ENCODE measurements at regions not wholly inside any gene's neighbourhood (a gene's known extent, or its start where the extent isn't known, plus 50 kb on each side); places are given as distances from the start of the nearest gene placed in this dataset.

DNA sequence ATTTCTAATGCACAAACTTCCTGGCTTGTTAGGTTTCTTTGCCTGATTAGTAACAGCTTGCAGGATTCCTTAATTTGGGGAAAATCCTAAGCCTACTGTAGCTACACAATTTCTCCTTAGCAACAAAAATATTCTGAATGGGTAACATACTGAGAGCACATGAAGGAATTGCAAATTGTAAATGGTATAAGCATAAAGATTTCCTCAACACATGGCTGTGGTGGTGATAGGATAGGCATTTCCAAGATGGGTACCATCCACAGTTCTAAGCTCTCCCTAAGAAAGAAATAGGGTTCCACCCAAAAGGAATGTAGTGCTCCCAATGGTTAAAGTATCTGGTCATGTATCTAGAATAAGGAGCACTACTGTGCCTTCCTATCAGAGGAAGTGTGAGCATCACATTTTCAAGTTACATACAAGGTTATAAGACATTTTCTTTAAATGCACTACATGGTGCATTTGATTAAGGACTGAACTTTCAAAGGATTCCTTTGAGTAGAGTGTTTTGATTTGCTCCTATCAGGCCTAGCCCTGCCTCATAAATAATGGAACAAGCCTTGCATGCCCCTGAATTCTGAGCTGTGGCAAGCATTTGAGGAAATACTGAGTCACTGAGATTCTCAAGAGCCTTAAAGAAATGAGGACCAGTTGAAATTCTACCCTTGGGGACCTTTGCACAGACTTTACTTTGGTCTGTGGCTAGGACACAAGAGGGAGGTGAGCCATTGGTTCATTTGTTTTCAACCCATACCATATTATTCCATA is 286.4 kb downstream of the PTBP2 start:
- no peak overlapping the region for H3K9ac ChIP-seq (ENCODE audit: insufficient read depth in 1 of 2, low read length in 2 of 2)
- no peak overlapping the region for H3K4me3 ChIP-seq
- no peaks in the 10 kb centered on the region for H3K9me3 ChIP-seq (ENCODE audit: control insufficient read depth in 4 of 4, insufficient read depth in 3 of 4, low read length in 3 of 4)
- H3K4me1 ChIP-seq (ENCODE audit: control insufficient read depth in 5 of 5, insufficient read depth in 5 of 5, low read length in 5 of 5): no peaks in the 10 kb centered on the region
- no peak for DNase-seq
- no peak overlapping the region for H3K27ac ChIP-seq (ENCODE audit: low read depth in 1 of 2, low read length in 1 of 2)
- TF ChIP-seq, protein P1, sequence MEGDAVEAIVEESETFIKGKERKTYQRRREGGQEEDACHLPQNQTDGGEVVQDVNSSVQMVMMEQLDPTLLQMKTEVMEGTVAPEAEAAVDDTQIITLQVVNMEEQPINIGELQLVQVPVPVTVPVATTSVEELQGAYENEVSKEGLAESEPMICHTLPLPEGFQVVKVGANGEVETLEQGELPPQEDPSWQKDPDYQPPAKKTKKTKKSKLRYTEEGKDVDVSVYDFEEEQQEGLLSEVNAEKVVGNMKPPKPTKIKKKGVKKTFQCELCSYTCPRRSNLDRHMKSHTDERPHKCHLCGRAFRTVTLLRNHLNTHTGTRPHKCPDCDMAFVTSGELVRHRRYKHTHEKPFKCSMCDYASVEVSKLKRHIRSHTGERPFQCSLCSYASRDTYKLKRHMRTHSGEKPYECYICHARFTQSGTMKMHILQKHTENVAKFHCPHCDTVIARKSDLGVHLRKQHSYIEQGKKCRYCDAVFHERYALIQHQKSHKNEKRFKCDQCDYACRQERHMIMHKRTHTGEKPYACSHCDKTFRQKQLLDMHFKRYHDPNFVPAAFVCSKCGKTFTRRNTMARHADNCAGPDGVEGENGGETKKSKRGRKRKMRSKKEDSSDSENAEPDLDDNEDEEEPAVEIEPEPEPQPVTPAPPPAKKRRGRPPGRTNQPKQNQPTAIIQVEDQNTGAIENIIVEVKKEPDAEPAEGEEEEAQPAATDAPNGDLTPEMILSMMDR (IDR thresholded peaks at IDR 0.05; ENCODE audit: control extremely low read depth, extremely low read depth): no peak
- no peaks in the 10 kb centered on the region for H3K36me3 ChIP-seq (ENCODE audit: control insufficient read depth in 4 of 4, insufficient read depth in 4 of 4, low read length in 4 of 4)
- ATAC-seq (ENCODE audit: insufficient read depth, low FRiP score): no peak
- no peaks in the 10 kb centered on the region for H3K27me3 ChIP-seq (ENCODE audit: control insufficient read depth in 3 of 3, insufficient read depth in 3 of 3, low read length in 2 of 3)

DNA sequence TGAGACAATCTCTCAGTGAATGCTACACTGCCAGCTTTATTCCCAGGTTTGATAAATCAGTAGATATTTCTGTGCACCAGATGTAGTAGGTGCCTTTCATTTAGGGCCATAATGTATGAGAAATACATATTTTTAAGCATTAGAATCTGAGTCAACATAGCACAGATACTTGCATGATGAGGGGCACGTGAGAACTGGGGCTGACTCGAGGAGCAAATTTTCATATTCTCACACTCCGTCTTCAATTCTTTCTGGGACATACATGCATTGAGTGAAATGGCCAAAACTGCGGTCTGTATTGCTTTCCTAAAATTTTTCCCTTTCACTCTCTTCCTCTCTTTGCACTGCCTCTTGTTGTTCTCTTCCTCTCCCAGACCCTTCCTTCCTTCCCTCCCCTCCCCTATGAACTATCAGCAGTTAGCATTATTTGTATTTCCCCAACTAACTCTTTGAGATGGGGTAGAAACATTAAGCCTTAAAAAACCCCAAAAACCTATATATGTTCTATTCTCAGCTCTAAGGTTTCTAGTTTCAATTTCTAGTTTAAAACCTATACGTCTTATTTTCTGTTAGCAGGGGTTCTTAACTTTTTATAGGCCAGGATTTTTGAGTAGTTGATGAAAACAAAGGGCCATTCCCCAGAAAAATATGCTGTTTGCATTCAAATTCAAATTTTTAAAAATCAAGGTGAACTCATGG is 289.1 kb downstream of the PTBP2 start:
- H3K9ac ChIP-seq (ENCODE audit: insufficient read depth in 1 of 2, low read length in 2 of 2): no peak overlapping the region
- H3K4me3 ChIP-seq: no peak overlapping the region
- no peak for DNase-seq
- no peaks in the 10 kb centered on the region for H3K36me3 ChIP-seq (ENCODE audit: control insufficient read depth in 4 of 4, insufficient read depth in 4 of 4, low read length in 4 of 4)
- H3K4me1 ChIP-seq (ENCODE audit: control insufficient read depth in 5 of 5, insufficient read depth in 5 of 5, low read length in 5 of 5): no peaks in the 10 kb centered on the region
- H3K27me3 ChIP-seq (ENCODE audit: control insufficient read depth in 3 of 3, insufficient read depth in 3 of 3, low read length in 2 of 3): no peaks in the 10 kb centered on the region
- no peaks in the 10 kb centered on the region for H3K9me3 ChIP-seq (ENCODE audit: control insufficient read depth in 4 of 4, insufficient read depth in 3 of 4, low read length in 3 of 4)
- WGBS, 2 donors: 90 to 96% methylated on average over 5 of the region's 5 CpGs
- ATAC-seq (ENCODE audit: insufficient read depth, low FRiP score): no peak
- no peak overlapping the region for H3K27ac ChIP-seq (ENCODE audit: low read depth in 1 of 2, low read length in 1 of 2)
- TF ChIP-seq, protein P1 (IDR thresholded peaks at IDR 0.05; ENCODE audit: control extremely low read depth, extremely low read depth): no peak

GRCh38 chr1:97013136-97013535 is 291.6 kb downstream of the PTBP2 start:
- TF ChIP-seq, protein P1 (IDR thresholded peaks at IDR 0.05; ENCODE audit: control extremely low read depth, extremely low read depth): no peak
- Histone ChIP-seq H3K9ac (ENCODE audit: insufficient read depth in 1 of 2, low read length in 2 of 2) (no peak overlapping the region), H3K36me3 (ENCODE audit: control insufficient read depth in 4 of 4, insufficient read depth in 4 of 4, low read length in 4 of 4) (no peaks in the 10 kb centered on the region), H3K4me1 (ENCODE audit: control insufficient read depth in 5 of 5, insufficient read depth in 5 of 5, low read length in 5 of 5) (no peaks in the 10 kb centered on the region), H3K4me3 (no peak overlapping the region), H3K27me3 (ENCODE audit: control insufficient read depth in 3 of 3, insufficient read depth in 3 of 3, low read length in 2 of 3) (no peaks in the 10 kb centered on the region), H3K9me3 (ENCODE audit: control insufficient read depth in 4 of 4, insufficient read depth in 3 of 4, low read length in 3 of 4) (no peaks in the 10 kb centered on the region), H3K27ac (ENCODE audit: low read depth in 1 of 2, low read length in 1 of 2) (no peak overlapping the region)
- 84 to 88% methylated on average over 2 of the region's 2 CpGs for WGBS, 2 donors
- no peak for DNase-seq
- no peak for ATAC-seq (ENCODE audit: insufficient read depth, low FRiP score)

All from lung (tissue), 11 donors.